ENCODE measurements at regions not wholly inside any gene's neighbourhood (a gene's known extent, or its start where the extent isn't known, plus 50 kb on each side); places are given as distances from the start of the nearest gene placed in this dataset.

- TF ChIP-seq CTCF (IDR thresholded peaks at IDR 0.05; ENCODE audit: extremely low read depth in 1 of 2, insufficient read depth in 1 of 2, low read depth in 1 of 2, low read length in 2 of 2) (no peak), MAX (IDR thresholded peaks at IDR 0.05; ENCODE audit: insufficient read depth, insufficient read length) (no peak), EZH2 (IDR thresholded peaks at IDR 0.05; ENCODE audit: borderline replicate concordance, low read depth, low read length, severe bottlenecking) (no peak), POLR2AphosphoS5 (IDR thresholded peaks at IDR 0.05; ENCODE audit: insufficient read depth, low read depth, low read length) (no peak), POLR2A (IDR thresholded peaks at IDR 0.05; ENCODE audit: low read depth, low read length) (no peak), MYC (IDR thresholded peaks at IDR 0.05; ENCODE audit: low read depth, low read length) (no peak)
Measured at GRCh38 chr5:51279983-51280706, 103.1 kb upstream of the ISL1 start.

All from endothelial cell of umbilical vein (primary cell).